ENCODE measurements at regions not wholly inside any gene's neighbourhood (a gene's known extent, or its start where the extent isn't known, plus 50 kb on each side); places are given as distances from the start of the nearest gene placed in this dataset.
"Not testable (repeated sequence)": the region's sequence is repeated elsewhere in the genome, so short reads cannot be mapped to it uniquely, and the experiment has no call there.

DNA sequence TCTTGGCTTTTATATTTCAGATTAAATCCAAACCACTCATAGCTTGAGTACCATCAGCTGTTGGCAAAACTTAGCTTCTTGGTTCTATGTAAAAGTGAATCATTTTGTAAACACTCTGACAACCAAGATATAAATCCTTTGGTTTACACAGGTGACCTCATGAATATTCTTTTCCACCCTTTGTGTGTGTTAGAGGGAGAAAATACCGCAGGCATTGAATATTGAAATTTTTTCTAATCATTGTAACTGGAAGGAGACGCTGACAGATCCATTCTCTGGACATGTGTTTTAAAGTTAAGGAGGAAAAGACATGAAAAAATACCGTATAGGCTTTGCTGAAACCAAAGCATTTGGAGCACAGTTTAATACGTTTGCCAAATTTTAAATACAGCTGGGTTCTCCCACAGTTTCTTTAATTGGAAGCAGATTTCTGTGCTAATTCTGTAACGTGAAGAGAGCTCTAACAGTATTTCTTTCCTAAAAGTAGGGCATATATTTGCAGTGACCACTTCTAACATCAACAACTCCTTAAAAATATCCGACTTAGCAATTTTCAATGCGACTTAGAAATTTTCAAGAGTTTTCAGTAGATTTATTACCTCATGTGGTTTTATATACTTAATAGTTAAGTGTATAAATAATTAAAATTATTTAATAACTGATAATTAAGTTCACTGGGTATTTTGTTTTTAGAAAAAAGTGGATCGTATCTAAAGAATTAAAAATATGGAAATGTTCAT lies 388.2 kb downstream of the USP25 start:
- no peak for DNase-seq

GRCh38 chr21:16124378-16125138 lies 394.8 kb downstream of the USP25 start:
- no peak for DNase-seq

DNA sequence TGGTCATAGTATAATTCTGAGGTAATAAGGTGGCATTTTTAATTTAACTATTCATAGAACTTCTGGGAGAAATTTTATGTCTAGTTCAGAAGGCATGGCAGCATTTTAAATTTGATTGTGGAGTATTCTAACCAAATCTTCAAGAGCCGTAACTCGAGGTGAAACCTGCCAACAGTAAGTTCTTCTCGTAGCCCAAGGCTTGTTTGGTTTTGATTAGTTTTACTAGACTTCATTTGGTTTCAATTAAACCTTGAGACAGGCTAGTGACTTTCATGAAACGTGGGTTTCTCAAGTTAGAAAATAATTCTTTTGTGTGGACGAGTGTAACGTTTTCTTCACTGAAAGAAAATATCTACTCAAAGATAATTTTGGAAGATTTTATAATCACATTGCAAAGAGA lies 395.5 kb downstream of the USP25 start:
- no peak for DNase-seq

GRCh38 chr21:16132453-16132852 lies 402.7 kb downstream of the USP25 start:
- DNase-seq = not testable (repeated sequence)

GRCh38 chr21:16133248-16133647 lies 403.5 kb downstream of the USP25 start:
- no peak for DNase-seq

DNA sequence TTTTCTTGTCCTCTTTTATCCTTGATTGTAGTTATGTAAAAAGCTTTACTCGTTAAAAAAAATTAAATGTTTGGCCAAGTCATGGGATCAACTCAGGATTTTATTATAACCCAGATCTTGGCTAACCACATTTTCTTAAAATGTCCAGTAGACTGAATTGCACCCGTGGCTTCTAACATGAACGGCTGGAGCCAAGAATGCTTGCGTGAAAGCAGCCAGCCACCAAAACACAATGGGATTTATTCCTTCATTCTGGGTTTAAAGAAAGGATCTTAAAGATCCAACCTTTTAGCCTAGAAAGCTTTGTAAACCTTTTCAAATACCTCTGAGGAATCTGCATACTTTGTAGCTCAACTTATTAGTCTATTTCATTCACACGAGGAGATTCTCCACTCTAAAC lies 404.4 kb downstream of the USP25 start:
- DNase-seq = no peak

GRCh38 chr21:16137106-16137505 lies 407.3 kb downstream of the USP25 start:
- DNase-seq = no peak

DNA sequence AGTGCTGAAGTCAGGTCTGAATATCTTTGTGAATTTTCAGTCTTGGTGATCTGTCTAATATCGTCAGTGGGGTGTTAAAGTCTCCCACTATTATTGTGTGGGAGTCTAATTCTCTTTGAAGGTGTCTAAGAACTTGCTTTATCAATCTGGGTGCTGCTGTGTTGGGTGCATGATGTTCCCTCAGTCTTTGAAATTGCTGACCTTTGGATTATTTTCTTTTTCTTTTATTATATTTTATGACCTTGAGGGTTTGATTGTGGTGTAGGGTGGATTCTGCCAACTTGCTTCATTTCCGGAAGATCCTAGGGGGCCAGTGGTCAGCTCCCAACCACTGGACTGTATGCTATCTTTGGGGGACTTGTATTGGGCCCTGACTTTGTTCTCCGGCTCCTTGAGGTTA lies 415.3 kb downstream of the USP25 start:
- no peak for DNase-seq

- no peak for DNase-seq
These were observed 415.7 kb downstream of the USP25 start for GRCh38 chr21:16145479-16145878.

GRCh38 chr21:16154321-16154720 lies 424.5 kb downstream of the USP25 start:
- DNase-seq = no peak

- DNase-seq = no peak
These were observed 425.3 kb downstream of the USP25 start for GRCh38 chr21:16154951-16155635.

DNA sequence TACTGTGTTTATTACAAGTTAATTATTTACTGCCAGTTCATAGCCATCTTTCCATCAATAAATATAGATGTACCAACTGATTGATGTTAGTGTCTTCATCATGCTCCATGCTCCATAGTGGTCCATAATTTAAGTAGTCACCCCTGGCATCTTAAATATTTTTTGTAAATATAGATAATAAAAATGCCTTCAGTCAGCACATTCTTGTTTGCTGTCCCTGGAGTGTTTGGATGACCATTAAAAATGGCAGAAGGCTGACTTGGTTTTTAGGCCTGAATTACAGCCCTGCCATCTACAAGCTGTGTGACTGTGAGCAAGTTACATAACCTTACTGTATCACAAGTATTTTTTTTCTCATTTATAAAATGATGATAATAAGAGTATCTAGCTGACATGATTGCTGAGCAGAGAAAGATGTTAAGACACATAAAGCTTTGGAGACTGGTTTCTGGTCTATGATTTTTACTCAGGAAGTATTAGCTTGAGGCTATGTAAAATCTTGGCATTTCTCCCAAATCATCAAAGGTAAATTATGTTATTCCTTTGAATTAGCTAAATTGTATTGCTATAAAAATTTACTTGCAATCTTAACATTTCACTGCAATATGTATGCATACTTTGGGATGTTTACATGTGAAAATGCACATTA lies 427.2 kb downstream of the USP25 start:
- DNase-seq = no peak

DNA sequence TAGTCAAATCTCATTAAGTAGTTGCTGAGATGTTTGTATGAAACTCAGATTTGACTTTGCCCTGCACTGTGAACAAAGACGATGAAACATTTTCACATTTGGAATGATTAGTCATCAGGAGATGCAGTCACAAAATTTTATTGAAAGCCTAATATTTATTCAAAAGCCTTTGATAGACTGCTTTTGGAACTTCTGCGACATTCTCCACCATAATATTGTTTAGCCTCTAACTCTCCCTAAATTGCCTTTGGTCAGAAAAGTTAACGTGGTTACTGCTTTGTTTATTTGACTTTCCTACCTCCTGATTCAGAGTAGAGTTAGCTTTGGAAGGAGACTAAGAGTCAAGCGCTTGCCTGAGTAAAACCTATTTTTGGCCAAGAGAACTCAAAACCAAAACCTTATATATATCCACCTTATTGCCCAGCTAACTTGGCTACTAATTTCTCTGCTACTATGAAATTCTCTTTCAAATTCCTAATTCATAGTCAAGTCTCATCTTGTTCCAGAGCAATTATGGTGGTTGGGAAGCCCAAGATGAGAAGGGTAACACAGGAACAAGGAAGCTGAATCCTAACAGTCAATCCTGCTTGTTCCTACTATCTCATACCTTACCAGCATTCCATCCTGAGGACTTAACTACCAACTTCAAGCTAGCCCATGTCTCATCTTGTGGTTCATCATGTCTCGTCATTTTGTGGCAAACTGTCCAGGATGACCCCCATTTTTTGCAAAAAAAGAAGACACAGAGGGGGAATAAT lies 429.6 kb downstream of the USP25 start:
- DNase-seq = no peak

GRCh38 chr21:16159971-16160350 lies 430.2 kb downstream of the USP25 start:
- DNase-seq = no peak

DNA sequence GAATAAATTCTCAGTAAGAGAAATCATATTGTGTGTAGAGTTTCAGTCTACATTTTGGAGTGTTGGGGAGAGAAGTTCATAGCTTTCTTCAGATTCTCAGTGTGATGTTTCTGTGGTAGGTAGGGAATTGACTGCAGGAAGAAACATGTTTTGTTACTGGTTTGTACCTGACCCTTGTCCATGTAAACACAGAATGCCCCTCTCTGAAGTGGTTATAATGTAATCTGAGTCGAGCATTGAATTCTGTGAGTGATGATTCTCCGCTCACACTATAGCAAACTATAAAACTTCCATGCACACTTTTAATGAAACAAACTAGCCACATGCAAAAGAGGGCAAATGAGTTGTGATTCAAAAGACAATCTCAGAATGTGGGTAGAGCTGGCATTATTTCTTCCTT lies 433.2 kb downstream of the USP25 start:
- DNase-seq = no peak

- DNase-seq = no peak
These were observed 439.3 kb downstream of the USP25 start for GRCh38 chr21:16169102-16169511.

GRCh38 chr21:16169779-16170178 lies 440.0 kb downstream of the USP25 start:
- no peak for DNase-seq

GRCh38 chr21:16176570-16176969 lies 446.8 kb downstream of the USP25 start:
- no peak for DNase-seq

- no peak for DNase-seq
These were observed 447.8 kb downstream of the USP25 start for GRCh38 chr21:16177532-16177931.

DNA sequence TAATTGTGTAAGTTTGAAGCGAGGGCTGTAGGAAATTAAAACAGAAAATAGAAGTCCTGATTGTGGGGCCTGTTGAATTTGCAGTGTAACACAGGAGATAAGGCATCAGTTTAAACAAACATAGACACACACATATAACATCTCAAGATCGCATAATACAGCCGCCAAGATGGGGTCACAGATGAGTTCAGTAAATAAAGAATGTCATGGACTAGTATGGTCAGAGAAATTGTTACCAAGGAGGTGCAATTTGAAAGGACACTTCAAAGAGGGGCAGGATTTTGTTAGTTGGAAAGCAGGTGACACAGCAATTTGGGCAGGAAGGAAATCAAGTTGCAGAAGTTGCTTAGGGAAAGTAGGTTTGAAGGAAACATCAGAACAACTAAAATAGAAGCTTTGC lies 450.0 kb downstream of the USP25 start:
- DNase-seq = no peak

DNA sequence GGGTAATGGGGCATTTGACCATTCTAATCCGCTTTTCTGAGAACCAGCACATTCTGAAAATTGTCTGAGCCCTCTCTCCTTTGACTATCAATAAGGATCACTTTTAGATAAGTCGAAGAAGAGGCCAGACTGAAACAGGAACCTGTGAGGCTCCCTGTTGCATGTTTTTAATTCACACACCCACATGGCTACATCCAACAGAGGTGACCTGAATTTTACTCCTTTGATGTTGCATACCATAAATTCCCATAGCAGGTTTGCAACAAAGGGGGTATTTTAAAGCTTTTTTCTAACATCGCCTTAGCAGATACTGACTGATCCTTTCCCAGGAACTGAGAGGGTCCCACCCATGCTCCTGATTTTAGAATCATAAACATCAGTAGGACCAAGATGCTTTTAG lies 450.8 kb downstream of the USP25 start:
- no peak for DNase-seq

- DNase-seq = no peak
These were observed 451.2 kb downstream of the USP25 start for GRCh38 chr21:16181018-16181417.

DNA sequence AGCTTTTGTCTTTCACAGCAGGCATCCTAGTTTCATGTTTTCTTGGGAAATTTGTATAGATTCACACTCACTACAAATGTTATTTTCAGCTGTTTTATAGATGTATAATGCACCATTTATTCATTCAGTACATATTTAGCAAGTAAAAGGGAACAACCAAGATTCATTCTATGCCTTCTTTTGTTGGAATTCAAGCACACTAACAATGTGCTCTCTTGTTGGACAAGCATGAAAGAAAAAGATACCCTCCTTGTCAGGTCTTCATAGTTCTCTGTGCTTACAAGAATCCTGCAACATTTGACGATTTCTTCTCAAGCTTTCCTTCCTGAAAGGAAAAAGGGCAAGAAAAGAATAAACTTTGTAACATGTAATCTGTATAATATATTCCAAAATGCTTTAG lies 456.0 kb downstream of the USP25 start:
- no peak for DNase-seq

Data from T-helper 2 cell (primary cell).